K562 (cell line): ENCODE measurements at regions not wholly inside any gene's neighbourhood (a gene's known extent, or its start where the extent isn't known, plus 50 kb on each side); places are given as distances from the start of the nearest gene placed in this dataset.

Experiments used
- ATAC-seq: fragments of 200-7000 bp; cut with Tn5 transposase; 3 replicates; pipeline ENCODE4 v1.9.1; 2020; ENCODE audit warnings: moderate library complexity
- BruUV-seq: library from RNA; stranded (reverse); fragments of 400-500 nt; replicated peaks from 2 replicates; lab custom pipeline; 2021; lab: Mats Ljungman, UMichigan
- CTCF ChIA-PET: fragments of 300-600 bp; formaldehyde crosslinking; extraction: SDS; loops from one replicate; lab custom pipeline; 2021; ENCODE audit warnings: low intra/inter-chr PET ratio; lab: Yijun Ruan, JAX
- POLR2A ChIA-PET: fragments of 300-600, 350-650 bp; sonication (Branson Sonifier 250); formaldehyde crosslinking; extraction: SDS; loops from one replicate; lab custom pipeline; 2021; ENCODE audit warnings: antibody characterized with exemption, inconsistent platforms; lab: Yijun Ruan, JAX
- DNase-seq, 4 experiments: peaks; one replicate each; pipeline versions ENCODE4 v3.0.0 to v3.0.0-alpha.2; 2011 to 2018; ENCODE audit warnings: low spot score in 3 of 4, mixed read lengths in 3 of 4; ENCODE audit errors: extremely low read depth in 1 of 4
- FAIRE-seq: peaks from 2 replicates; lab custom pipeline; 2011; peaks lifted over from hg19 to GRCh38; lab: Jason Lieb, UNC
- H2AFZ ChIP-seq: 2 replicates; pipeline ENCODE4 v1.6.0; 2011; ENCODE audit warnings: low read depth, low read length, control low read depth, inconsistent platforms
- H3K27ac ChIP-seq: fragments of 200-600 bp; 3 replicates; pipeline ENCODE4 v1.8.0; 2011; ENCODE audit warnings: low read depth, mild to moderate bottlenecking, control low read depth, inconsistent platforms, low read length, moderate library complexity, mixed read lengths; ENCODE audit errors: extremely low read depth
- H3K27me3 ChIP-seq, 2 experiments: fragments of 300-600 bp in 1 of 2; 2 replicates in 1 of 2; 3 replicates in 1 of 2; pipeline versions ENCODE4 v1.6.0 to v1.8.0; 2011; ENCODE audit warnings: inconsistent platforms in 2 of 2, low read length in 2 of 2, mild to moderate bottlenecking in 1 of 2, mixed read lengths in 1 of 2, moderate library complexity in 1 of 2; ENCODE audit not compliant: control insufficient read depth in 2 of 2, insufficient read depth in 2 of 2
- H3K36me3 ChIP-seq: fragments of 300-600 bp; 3 replicates; pipeline ENCODE4 v1.8.0; 2011; ENCODE audit warnings: mild to moderate bottlenecking, low read length, inconsistent platforms; ENCODE audit not compliant: control insufficient read depth, insufficient read depth
- H3K4me1 ChIP-seq, 2 experiments: fragments of 200-600 bp in 1 of 2; replicated peaks in 1 of 2; 2 replicates in 1 of 2; 3 replicates in 1 of 2; pipeline versions ENCODE4 v1.5.1 to v1.8.0; 2011; ENCODE audit warnings: inconsistent platforms in 2 of 2, low read length in 2 of 2, mild to moderate bottlenecking in 1 of 2, mixed read lengths in 1 of 2, moderate library complexity in 1 of 2; ENCODE audit not compliant: control insufficient read depth in 2 of 2, insufficient read depth in 2 of 2
- H3K4me2 ChIP-seq: 2 replicates; pipeline ENCODE4 v1.6.1; 2011; ENCODE audit warnings: low read length, control low read depth, inconsistent platforms, mixed read lengths; ENCODE audit not compliant: insufficient read depth
- H3K4me3 ChIP-seq: fragments of 200-600 bp; sonication (generic), shearing (Covaris generic); 2 replicates; pipeline ENCODE4 v1.5.1; 2016; ENCODE audit warnings: control low read depth, inconsistent platforms
- H3K79me2 ChIP-seq: fragments of 200-600 bp; 3 replicates; pipeline ENCODE4 v1.8.0; 2011; ENCODE audit warnings: low read length, inconsistent platforms; ENCODE audit not compliant: control insufficient read depth, insufficient read depth
- H3K9ac ChIP-seq, 2 experiments: 2 replicates each; pipeline versions ENCODE4 v1.6.0 to v1.6.1; 2011; ENCODE audit warnings: low read depth in 2 of 2, low read length in 2 of 2, control low read depth in 1 of 2, inconsistent platforms in 1 of 2, mild to moderate bottlenecking in 1 of 2, mixed read lengths in 1 of 2; ENCODE audit not compliant: insufficient read depth in 1 of 2
- H3K9me1 ChIP-seq: one replicate; pipeline ENCODE4 v1.6.0; 2011; ENCODE audit warnings: inconsistent platforms, mild to moderate bottlenecking, low read length, moderate library complexity; ENCODE audit not compliant: control insufficient read depth, insufficient read depth
- H3K9me3 ChIP-seq: replicated peaks from 2 replicates; pipeline ENCODE4 v1.5.1; 2011; ENCODE audit warnings: low read depth, low read length, inconsistent platforms; ENCODE audit not compliant: control insufficient read depth, insufficient read depth
- H4K20me1 ChIP-seq: replicated peaks from 2 replicates; pipeline ENCODE4 v1.6.1; 2011; ENCODE audit warnings: low read length, inconsistent platforms, mixed read lengths; ENCODE audit not compliant: control insufficient read depth, insufficient read depth
- KLF10 ChIP-seq: fragments of 250-450 bp; sonication (Bioruptor Pico); IDR thresholded peaks from 2 replicates; pipeline ENCODE4 v1.6.1; 2021; ENCODE audit warnings: matching md5 sums
- NCOA6 ChIP-seq: fragments of 450-650 bp; IDR thresholded peaks from 2 replicates; pipeline ENCODE4 v1.6.1; 2017; ENCODE audit warnings: mild to moderate bottlenecking
- SREBF1 ChIP-seq: fragments of 150-350 bp; IDR thresholded peaks from 2 replicates; pipeline ENCODE4 v1.6.1; 2014; ENCODE audit warnings: antibody characterized with exemption, low read depth, low read length, borderline replicate concordance
- ZBTB49 ChIP-seq: sonication (generic); formaldehyde crosslinking; IDR thresholded peaks from 2 replicates; pipeline ENCODE4 v1.8.0; 2022; ENCODE audit warnings: missing genetic modification reagents, mild to moderate bottlenecking, borderline replicate concordance
- ZNF124 ChIP-seq: sonication (generic); formaldehyde crosslinking; IDR thresholded peaks from 2 replicates; pipeline ENCODE4 v1.8.1; 2022; ENCODE audit warnings: missing genetic modification reagents
- ZNF280A ChIP-seq: fragments of 450-650 bp; IDR thresholded peaks from 2 replicates; pipeline ENCODE4 v1.6.1; 2018; ENCODE audit warnings: mild to moderate bottlenecking, low read depth; ENCODE audit not compliant: partially characterized antibody
- WGBS: fragments of 100-300 bp; shearing (Covaris generic); methylation state at CpG from one replicate; pipeline ENCODE4 v1.1.6; 2016; ENCODE audit warnings: low coverage, mixed read lengths; ENCODE audit not compliant: insufficient coverage; ENCODE audit errors: missing lambda C conversion rate; 5-methylcytosine and 5-hydroxymethylcytosine counted together
- in situ Hi-C: fragments of 300-500 bp; cut with MboI; formaldehyde crosslinking; loops from 4 replicates; pipeline ENCODE4 v1.15.0; 2018; ENCODE audit warnings: inconsistent platforms, mixed read lengths
- intact Hi-C: fragments of 100-400 bp; cut with micrococcal nuclease; formaldehyde crosslinking; loops from 2 replicates; pipeline ENCODE4 v1.14.2; 2022
- TF ChIP-seq, protein P1 (sequence below), 2 experiments: fragments of 450-650 bp; IDR thresholded peaks; 2 replicates each; pipeline ENCODE4 v1.6.1; 2016

DNA sequence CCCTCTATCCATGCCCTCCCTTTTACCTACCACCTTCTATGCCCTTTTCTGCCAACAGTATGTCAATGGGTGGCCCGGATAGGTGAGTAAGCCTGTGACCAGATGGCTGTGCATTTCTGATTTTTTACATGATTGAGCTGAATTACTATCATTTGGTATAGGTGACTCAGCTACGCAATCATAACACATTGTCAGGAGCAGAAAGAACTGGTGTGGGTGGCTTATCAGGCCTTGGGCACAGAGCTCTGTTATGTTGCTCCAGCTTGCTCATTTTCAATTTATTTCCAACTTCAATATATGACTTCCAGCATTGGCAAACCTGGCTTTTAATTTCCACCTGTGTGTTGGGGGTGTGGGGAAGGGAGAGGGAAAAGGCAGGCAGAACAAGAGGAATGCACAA lies 86.6 kb upstream of the AGBL1 start:
- in situ Hi-C loops = no loop called here
- DNase-seq (no peak), ATAC-seq (no peak), FAIRE-seq (no peak)
- H3K4me2 ChIP-seq = no peak overlapping the region
- no peak overlapping the region for H2AFZ ChIP-seq
- BruUV-seq = no TSS peak
- no peaks in the 10 kb centered on the region for H3K36me3 ChIP-seq
- CTCF ChIA-PET = no interaction called here
- H3K4me3 ChIP-seq = no peak overlapping the region
- no peaks in the 10 kb centered on the region for H4K20me1 ChIP-seq
- H3K9me1 ChIP-seq = no peaks in the 10 kb centered on the region
- no peaks in the 10 kb centered on the region for H3K79me2 ChIP-seq
- no peaks in the 10 kb centered on the region for H3K9me3 ChIP-seq
- POLR2A ChIA-PET = no interaction called here
- no peaks in the 10 kb centered on the region for H3K27me3 ChIP-seq
- no peak overlapping the region for H3K27ac ChIP-seq
- H3K9ac ChIP-seq = no peak overlapping the region
- WGBS = 0% methylated on average over 2 of the region's 2 CpGs
- intact Hi-C loops = no loop called here
- TF ChIP-seq, protein P1, sequence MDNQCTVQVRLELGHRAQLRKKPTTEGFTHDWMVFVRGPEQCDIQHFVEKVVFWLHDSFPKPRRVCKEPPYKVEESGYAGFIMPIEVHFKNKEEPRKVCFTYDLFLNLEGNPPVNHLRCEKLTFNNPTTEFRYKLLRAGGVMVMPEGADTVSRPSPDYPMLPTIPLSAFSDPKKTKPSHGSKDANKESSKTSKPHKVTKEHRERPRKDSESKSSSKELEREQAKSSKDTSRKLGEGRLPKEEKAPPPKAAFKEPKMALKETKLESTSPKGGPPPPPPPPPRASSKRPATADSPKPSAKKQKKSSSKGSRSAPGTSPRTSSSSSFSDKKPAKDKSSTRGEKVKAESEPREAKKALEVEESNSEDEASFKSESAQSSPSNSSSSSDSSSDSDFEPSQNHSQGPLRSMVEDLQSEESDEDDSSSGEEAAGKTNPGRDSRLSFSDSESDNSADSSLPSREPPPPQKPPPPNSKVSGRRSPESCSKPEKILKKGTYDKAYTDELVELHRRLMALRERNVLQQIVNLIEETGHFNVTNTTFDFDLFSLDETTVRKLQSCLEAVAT (IDR thresholded peaks at IDR 0.05) = no peak
- no peak for TF ChIP-seq ZBTB49
- no peak for TF ChIP-seq NCOA6
- TF ChIP-seq ZNF280A = no peak
- TF ChIP-seq SREBF1 = no peak
- no peak for TF ChIP-seq ZNF124 (CRISPR knock-in tag)
- no peak for TF ChIP-seq KLF10 (CRISPR knock-in tag)
- TF ChIP-seq, all 486 proteins: peak for 0
- H3K4me1 ChIP-seq = no peaks in the 10 kb centered on the region
